Liver (tissue), 8 donors: ENCODE measurements at regions not wholly inside any gene's neighbourhood (a gene's known extent, or its start where the extent isn't known, plus 50 kb on each side); places are given as distances from the start of the nearest gene placed in this dataset.

ENCODE experiments used
- DNase-seq: peaks from one replicate; pipeline ENCODE4 v3.0.0-alpha.2; 2017; ENCODE audit warnings: low spot score
- H3K27ac ChIP-seq, 2 donors: one replicate each; pipeline ENCODE4 v1.7.0; 2013; ENCODE audit warnings: inconsistent platforms in 2 of 2, low read length in 2 of 2, control low read depth in 1 of 2, low read depth in 1 of 2, mild to moderate bottlenecking in 1 of 2
- H3K27me3 ChIP-seq, 4 donors: one replicate each; pipeline versions ENCODE4 v1.6.1 to v1.7.0; 2013; ENCODE audit warnings: low read length in 3 of 4, inconsistent platforms in 1 of 4, mild to moderate bottlenecking in 1 of 4, moderate library complexity in 1 of 4; ENCODE audit not compliant: control insufficient read depth in 4 of 4, insufficient read depth in 4 of 4
- H3K36me3 ChIP-seq, 4 donors: one replicate each; pipeline versions ENCODE4 v1.6.1 to v1.7.0; 2013; ENCODE audit warnings: low read length in 3 of 4, mild to moderate bottlenecking in 3 of 4, low read depth in 1 of 4, moderate library complexity in 1 of 4; ENCODE audit not compliant: control insufficient read depth in 4 of 4, insufficient read depth in 3 of 4
- H3K4me1 ChIP-seq, 4 donors: one replicate each; pipeline versions ENCODE4 v1.6.1 to v1.7.0; 2013; ENCODE audit warnings: low read length in 3 of 4, mild to moderate bottlenecking in 3 of 4, moderate library complexity in 1 of 4; ENCODE audit not compliant: control insufficient read depth in 4 of 4, insufficient read depth in 4 of 4
- H3K4me3 ChIP-seq, 3 donors: one replicate each; pipeline versions ENCODE4 v1.6.1 to v1.7.0; 2013; ENCODE audit warnings: low read length in 3 of 3, control low read depth in 1 of 3, low read depth in 1 of 3, mild to moderate bottlenecking in 1 of 3
- H3K9ac ChIP-seq, 2 donors: one replicate each; pipeline ENCODE4 v1.7.0; 2013; ENCODE audit warnings: low read length in 2 of 2, mild to moderate bottlenecking in 2 of 2, moderate library complexity in 2 of 2, control low read depth in 1 of 2, low read depth in 1 of 2
- H3K9me3 ChIP-seq, 4 donors: one replicate each; pipeline versions ENCODE4 v1.6.1 to v1.7.0; 2013; ENCODE audit warnings: low read length in 3 of 4; ENCODE audit not compliant: control insufficient read depth in 4 of 4
- ATF3 ChIP-seq: IDR thresholded peaks from 2 replicates; pipeline ENCODE4 v1.6.1; 2016; ENCODE audit warnings: antibody characterized with exemption
- CTCF ChIP-seq: fragments of 150-350 bp; IDR thresholded peaks from 2 replicates; pipeline ENCODE4 v1.5.1; 2017; ENCODE audit warnings: improper control_type of control experiment, low read depth, low read length; ENCODE audit not compliant: missing input control
- EGR1 ChIP-seq, 2 donors: IDR thresholded peaks; 2 replicates each; pipeline ENCODE4 v1.6.1; 2016 to 2018; ENCODE audit warnings: antibody characterized with exemption in 2 of 2, low read depth in 2 of 2
- FOXA1 ChIP-seq: IDR thresholded peaks from 2 replicates; pipeline ENCODE4 v1.6.1; 2016; ENCODE audit warnings: antibody characterized with exemption
- FOXA2 ChIP-seq: IDR thresholded peaks from 2 replicates; pipeline ENCODE4 v1.6.1; 2016; ENCODE audit warnings: antibody characterized with exemption
- GABPA ChIP-seq, 2 donors: IDR thresholded peaks in 1 of 2; conservative IDR thresholded peaks in 1 of 2; 2 replicates each; pipeline ENCODE4 v1.6.1; 2016; ENCODE audit warnings: antibody characterized with exemption in 2 of 2, mild to moderate bottlenecking in 1 of 2, moderate library complexity in 1 of 2
- HNF4A ChIP-seq, 2 donors: conservative IDR thresholded peaks; 2 replicates each; pipeline ENCODE4 v1.6.1; 2016; ENCODE audit warnings: antibody characterized with exemption in 2 of 2, mild to moderate bottlenecking in 2 of 2
- HNF4G ChIP-seq: IDR thresholded peaks from 2 replicates; pipeline ENCODE4 v1.6.1; 2016; ENCODE audit warnings: antibody characterized with exemption
- JUND ChIP-seq, 2 donors: IDR thresholded peaks; 2 replicates each; pipeline ENCODE4 v1.6.1; 2016; ENCODE audit warnings: antibody characterized with exemption in 2 of 2
- NR2F2 ChIP-seq: IDR thresholded peaks from 2 replicates; pipeline ENCODE4 v1.6.1; 2016; ENCODE audit warnings: antibody characterized with exemption
- RAD21 ChIP-seq, 2 donors: IDR thresholded peaks; 2 replicates each; pipeline ENCODE4 v1.6.1; 2016; ENCODE audit warnings: antibody characterized with exemption in 2 of 2, mild to moderate bottlenecking in 2 of 2
- REST ChIP-seq: IDR thresholded peaks from 2 replicates; pipeline ENCODE4 v1.6.1; 2016; ENCODE audit warnings: antibody characterized with exemption, mild to moderate bottlenecking
- RXRA ChIP-seq, 2 donors: IDR thresholded peaks; 2 replicates each; pipeline ENCODE4 v1.6.1; 2017 to 2018; ENCODE audit warnings: antibody characterized with exemption in 2 of 2, mild to moderate bottlenecking in 1 of 2
- SP1 ChIP-seq: IDR thresholded peaks from 2 replicates; pipeline ENCODE4 v1.6.1; 2018; ENCODE audit warnings: antibody characterized with exemption, mild to moderate bottlenecking
- TAF1 ChIP-seq: conservative IDR thresholded peaks from 2 replicates; pipeline ENCODE4 v1.6.1; 2016; ENCODE audit warnings: antibody characterized with exemption, mild to moderate bottlenecking
- YY1 ChIP-seq: IDR thresholded peaks from 2 replicates; pipeline ENCODE4 v1.6.1; 2016; ENCODE audit warnings: antibody characterized with exemption, mild to moderate bottlenecking
- WGBS: extraction: QIAGEN DNeasy Blood & Tissue Kit; methylation state at CpG from one replicate; pipeline ENCODE4 v1.1.7; 2013; 5-methylcytosine and 5-hydroxymethylcytosine counted together
- TF ChIP-seq, protein P1 (sequence below): IDR thresholded peaks from 2 replicates; pipeline ENCODE4 v1.6.1; 2016; ENCODE audit warnings: antibody characterized with exemption
- TF ChIP-seq, protein P2 (sequence below): IDR thresholded peaks from 2 replicates; pipeline ENCODE4 v1.6.1; 2016; ENCODE audit warnings: antibody characterized with exemption
- donor health status: healthy.
- donor health status: healthy.
- donor health status: healthy.
- donor health status: healthy.
- donor health status: healthy.

- Histone ChIP-seq H3K4me1 (peaks cover 0 to 18% (median 14%) of the 10 kb centered on the region in 4 donors), H3K27ac (peak overlapping the region; percentile 56 to 80), H3K9me3 (no peaks in the 10 kb centered on the region), H3K27me3 (no peaks in the 10 kb centered on the region), H3K36me3 (no peaks in the 10 kb centered on the region), H3K9ac (peak overlapping the region in 1 of 2 donors; percentile 14), H3K4me3 (no peak overlapping the region)
- peak; percentile 19 for TF ChIP-seq FOXA2
- TF ChIP-seq RXRA (IDR thresholded peaks at IDR 0.05): no peak
- DNase-seq: peak; percentile 17
- WGBS: 35% methylated on average over 2 of the region's 2 CpGs
Observed at GRCh38 chr2:60317034-60317386, 236.4 kb downstream of the BCL11A start.

DNA sequence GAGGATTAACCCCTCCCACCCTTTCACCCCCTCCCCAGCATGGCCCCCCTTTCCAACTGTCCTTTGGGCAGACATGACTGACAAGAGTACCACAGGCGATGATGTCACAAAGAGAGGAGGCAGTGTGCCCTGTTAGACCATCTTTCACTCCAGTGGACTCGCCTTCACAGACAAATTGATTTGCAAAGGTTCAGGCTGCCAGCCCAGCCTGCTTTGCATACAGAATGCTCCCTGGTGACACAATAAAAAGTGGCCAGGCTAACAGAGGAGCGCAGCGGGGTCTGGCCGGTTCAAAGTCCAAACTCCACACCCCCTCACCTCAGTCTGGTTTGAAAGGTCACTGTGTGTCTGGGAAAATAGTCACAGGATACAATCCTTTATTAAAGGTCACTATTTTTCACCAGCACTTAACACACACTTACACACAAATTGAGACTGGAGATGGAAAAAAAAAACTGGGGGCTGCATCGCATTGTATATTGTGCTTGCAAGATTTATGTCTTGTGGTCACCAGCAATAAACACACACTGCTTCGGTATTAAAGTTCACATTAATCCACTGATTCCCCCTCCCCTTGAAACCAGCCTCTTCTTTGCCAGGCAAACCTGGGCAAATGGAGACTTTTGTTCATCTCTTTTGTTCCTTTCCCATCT lies 236.9 kb downstream of the BCL11A start:
- Histone ChIP-seq H3K27me3 (no peaks in the 10 kb centered on the region), H3K36me3 (no peaks in the 10 kb centered on the region), H3K9me3 (no peaks in the 10 kb centered on the region), H3K4me3 (no peak overlapping the region), H3K9ac (peak overlapping the region in 1 of 2 donors; percentile 14), H3K4me1 (peaks cover 0 to 18% (median 14%) of the 10 kb centered on the region in 4 donors), H3K27ac (peak overlapping the region; percentile 56 to 80)
- DNase-seq: peak; percentile 52
- WGBS: 30% methylated on average over 7 of the region's 7 CpGs
- TF ChIP-seq FOXA1: peak; percentile 46
- peak; percentile 90 to 92 for TF ChIP-seq EGR1 (IDR thresholded peaks at IDR 0.05; ENCODE audit: low read depth in 2 of 2)
- TF ChIP-seq, protein P1, sequence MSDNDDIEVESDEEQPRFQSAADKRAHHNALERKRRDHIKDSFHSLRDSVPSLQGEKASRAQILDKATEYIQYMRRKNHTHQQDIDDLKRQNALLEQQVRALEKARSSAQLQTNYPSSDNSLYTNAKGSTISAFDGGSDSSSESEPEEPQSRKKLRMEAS: peak; percentile 68
- TF ChIP-seq SP1: peak; percentile 99
- peak; percentile 99 for TF ChIP-seq HNF4G
- peak; percentile 75 for TF ChIP-seq NR2F2
- TF ChIP-seq, protein P2, sequence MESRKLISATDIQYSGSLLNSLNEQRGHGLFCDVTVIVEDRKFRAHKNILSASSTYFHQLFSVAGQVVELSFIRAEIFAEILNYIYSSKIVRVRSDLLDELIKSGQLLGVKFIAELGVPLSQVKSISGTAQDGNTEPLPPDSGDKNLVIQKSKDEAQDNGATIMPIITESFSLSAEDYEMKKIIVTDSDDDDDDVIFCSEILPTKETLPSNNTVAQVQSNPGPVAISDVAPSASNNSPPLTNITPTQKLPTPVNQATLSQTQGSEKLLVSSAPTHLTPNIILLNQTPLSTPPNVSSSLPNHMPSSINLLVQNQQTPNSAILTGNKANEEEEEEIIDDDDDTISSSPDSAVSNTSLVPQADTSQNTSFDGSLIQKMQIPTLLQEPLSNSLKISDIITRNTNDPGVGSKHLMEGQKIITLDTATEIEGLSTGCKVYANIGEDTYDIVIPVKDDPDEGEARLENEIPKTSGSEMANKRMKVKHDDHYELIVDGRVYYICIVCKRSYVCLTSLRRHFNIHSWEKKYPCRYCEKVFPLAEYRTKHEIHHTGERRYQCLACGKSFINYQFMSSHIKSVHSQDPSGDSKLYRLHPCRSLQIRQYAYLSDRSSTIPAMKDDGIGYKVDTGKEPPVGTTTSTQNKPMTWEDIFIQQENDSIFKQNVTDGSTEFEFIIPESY: peak; percentile 57
- TF ChIP-seq JUND (IDR thresholded peaks at IDR 0.05): peak; percentile 79 to 82
- peak; percentile 71 for TF ChIP-seq YY1
- TF ChIP-seq ATF3: peak; percentile 80
- TF ChIP-seq RAD21 (IDR thresholded peaks at IDR 0.05): peak; percentile 56 to 66
- peak; percentile 99 for TF ChIP-seq HNF4A (conservative IDR thresholded peaks at IDR 0.05)
- no peak for TF ChIP-seq FOXA2
- TF ChIP-seq TAF1: no peak
- no peak for TF ChIP-seq GABPA (IDR thresholded peaks at IDR 0.05 in 1 of 2, conservative IDR thresholded peaks at IDR 0.05 in 1 of 2)
- TF ChIP-seq CTCF: no peak
- peak; percentile 50 for TF ChIP-seq REST
- TF ChIP-seq RXRA (IDR thresholded peaks at IDR 0.05): peak; percentile 94 to 95
